Dermis blood vessel endothelial cell (primary cell): ENCODE measurements at regions not wholly inside any gene's neighbourhood (a gene's known extent, or its start where the extent isn't known, plus 50 kb on each side); places are given as distances from the start of the nearest gene placed in this dataset.

ENCODE experiments used
- DNase-seq: peaks from one replicate; pipeline ENCODE4 v3.0.0; 2010

DNA sequence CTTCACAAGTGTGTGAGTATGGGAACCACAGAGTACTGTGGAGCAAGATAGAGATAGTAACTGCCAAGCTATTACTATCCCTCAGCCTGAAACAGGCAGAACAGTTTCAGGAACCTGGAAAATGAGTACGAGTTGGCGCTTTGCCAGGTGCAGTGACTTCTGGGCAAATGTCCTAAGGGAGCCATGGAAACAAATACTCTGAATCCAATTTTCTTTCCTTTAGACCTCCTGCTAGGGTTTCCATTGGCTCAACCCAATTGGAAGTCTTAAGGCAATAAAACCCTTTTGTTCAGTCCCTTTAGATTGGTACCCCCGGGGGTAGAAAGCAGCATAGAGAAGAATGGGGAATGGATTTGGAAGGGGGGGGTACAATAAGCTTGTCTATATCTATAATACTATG lies 205.0 kb upstream of the EPHA7 start:
- DNase-seq: no peak

DNA sequence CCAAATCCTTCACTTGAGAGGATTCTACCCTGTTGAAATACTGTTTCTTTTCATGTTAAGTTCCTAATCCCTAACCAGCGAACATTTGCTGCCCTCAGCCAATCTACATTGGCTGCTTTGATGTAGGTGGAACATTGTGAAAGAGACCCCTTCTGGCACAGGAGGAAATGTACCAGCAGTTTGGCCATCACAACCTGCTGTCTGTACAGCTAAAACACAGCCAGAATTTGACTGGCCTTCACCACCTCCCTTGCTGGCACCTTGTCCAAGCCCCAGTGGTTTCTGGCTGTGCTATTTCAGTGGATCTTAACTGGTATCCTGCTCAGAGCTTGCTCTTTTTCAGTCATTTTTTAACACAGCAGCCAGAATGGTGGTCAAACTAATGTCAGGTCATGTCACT lies 202.1 kb upstream of the EPHA7 start:
- no peak for DNase-seq

DNA sequence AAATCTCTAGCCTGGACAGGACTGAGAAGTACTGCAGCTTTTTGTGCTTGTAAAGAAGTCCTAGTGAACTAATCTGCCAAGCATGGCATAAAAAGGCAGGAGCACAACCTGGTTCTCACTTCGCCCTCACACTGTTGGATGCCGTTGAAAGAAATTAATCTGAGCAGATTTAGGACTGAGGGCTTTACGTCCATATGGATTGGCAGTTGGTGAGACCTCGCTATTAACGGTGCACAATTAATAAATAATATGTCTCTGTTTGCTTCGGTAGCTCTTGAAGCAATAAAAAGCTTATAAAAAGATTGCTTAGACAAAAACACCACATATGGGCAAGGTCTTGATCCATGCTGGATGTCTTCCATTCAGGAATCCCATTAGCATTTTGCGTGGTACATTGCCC lies 185.6 kb upstream of the EPHA7 start:
- DNase-seq: no peak

GRCh38 chr6:93592417-93592816 lies 173.1 kb upstream of the EPHA7 start:
- DNase-seq: no peak

- DNase-seq: no peak
Observed at GRCh38 chr6:93586306-93586705, 166.9 kb upstream of the EPHA7 start.

DNA sequence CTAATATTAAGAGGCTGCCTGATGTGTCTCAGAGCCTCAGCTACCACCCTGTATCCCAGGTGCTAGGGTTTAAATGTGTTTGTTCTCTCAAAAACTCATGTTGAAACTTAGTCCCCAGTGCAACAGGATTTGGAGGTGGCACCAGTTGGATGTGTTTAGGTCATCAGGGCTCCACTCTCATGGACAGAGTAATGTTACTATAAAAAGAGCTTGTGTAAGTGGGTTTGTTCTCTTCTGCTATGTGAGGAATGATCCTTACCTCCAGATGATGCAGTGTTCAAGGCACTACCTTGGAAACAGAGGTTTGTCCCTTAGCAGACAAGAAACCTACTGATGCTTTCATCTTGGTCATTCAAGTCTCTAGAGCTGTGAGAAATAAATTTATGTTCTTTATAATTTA lies 164.9 kb upstream of the EPHA7 start:
- DNase-seq: no peak

- no peak for DNase-seq
Observed at GRCh38 chr6:93581371-93581770, 162.0 kb upstream of the EPHA7 start.

- no peak for DNase-seq
Observed at GRCh38 chr6:93580446-93580845, 161.1 kb upstream of the EPHA7 start.

DNA sequence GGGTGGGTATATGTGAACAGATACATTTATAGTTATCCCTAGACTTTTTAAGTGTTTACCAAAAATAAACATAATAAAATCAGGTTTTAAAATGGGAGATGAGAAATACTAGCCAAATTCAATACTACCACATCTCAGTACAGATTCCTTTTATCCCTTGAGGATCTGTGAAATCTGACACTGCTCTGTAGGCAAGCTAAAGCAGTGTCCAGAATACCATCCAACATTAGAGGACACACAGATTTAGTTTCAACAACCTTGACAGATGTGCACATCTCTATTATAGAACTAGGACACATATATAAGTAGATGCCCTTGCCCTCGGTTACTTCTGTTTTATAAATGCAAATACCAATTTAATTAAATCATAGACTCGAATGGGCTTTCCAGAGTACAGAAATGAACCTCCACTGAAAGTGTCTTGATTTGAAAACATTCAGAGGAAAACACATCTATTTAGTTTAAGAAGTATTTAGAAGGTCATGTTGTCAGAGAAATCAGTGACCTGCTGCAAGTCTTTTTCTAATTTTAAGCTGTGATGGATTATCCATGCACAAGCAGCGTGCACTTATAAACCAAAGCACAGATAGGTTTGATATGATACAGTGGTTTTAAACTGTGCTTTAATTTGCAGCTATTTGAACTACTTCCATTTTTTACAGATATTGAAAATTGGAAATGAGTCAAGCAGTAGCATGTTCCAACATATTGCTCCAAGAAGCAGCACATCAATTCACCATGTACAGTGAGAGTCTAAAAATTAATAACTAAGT lies 156.3 kb upstream of the EPHA7 start:
- DNase-seq: no peak

- no peak for DNase-seq
Observed at GRCh38 chr6:93574299-93574698, 154.9 kb upstream of the EPHA7 start.

- no peak for DNase-seq
Observed at GRCh38 chr6:93571346-93571745, 152.0 kb upstream of the EPHA7 start.

DNA sequence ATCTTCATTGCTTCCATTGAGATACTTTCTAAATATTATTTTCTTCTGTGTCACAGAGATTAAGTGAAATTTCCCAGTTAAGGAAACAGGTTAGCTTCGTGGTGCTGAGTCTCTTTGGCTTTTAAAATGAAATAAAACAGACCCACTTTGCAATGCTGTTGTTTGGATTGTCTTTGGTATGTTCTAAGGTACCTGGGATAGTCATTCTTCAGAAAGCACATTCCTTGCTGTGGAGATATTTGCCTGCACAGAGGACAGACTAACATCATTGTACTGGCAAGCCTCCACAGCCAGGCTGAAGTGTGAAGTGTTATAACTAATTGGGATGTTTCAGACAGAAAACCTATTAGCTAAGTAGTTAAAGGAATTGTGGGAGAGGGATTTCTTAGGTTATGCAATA lies 148.8 kb upstream of the EPHA7 start:
- no peak for DNase-seq

- no peak for DNase-seq
Observed at GRCh38 chr6:93567164-93567563, 147.8 kb upstream of the EPHA7 start.

GRCh38 chr6:93566285-93566684 lies 146.9 kb upstream of the EPHA7 start:
- DNase-seq: no peak

GRCh38 chr6:93562582-93562981 lies 143.2 kb upstream of the EPHA7 start:
- no peak for DNase-seq

DNA sequence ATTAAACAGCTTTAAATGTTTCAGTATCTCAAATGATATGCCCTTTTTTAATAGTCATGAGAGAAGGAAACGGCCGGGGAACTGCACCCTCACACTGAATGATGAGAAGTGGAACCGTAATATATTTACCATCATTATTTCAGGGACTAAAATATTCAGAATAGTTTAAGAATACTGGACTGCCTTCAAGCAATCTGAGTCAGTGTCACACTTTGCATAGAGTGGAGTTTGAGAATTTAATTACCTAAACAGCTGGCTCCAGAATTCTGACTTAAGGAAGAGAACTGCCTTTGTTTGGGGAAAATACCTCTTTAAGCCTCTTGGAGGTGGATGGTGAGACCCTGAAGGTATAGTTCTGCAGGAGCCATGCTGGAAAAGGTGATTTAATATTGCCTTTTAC lies 135.9 kb upstream of the EPHA7 start:
- DNase-seq: no peak

GRCh38 chr6:93554018-93554417 lies 134.7 kb upstream of the EPHA7 start:
- no peak for DNase-seq

DNA sequence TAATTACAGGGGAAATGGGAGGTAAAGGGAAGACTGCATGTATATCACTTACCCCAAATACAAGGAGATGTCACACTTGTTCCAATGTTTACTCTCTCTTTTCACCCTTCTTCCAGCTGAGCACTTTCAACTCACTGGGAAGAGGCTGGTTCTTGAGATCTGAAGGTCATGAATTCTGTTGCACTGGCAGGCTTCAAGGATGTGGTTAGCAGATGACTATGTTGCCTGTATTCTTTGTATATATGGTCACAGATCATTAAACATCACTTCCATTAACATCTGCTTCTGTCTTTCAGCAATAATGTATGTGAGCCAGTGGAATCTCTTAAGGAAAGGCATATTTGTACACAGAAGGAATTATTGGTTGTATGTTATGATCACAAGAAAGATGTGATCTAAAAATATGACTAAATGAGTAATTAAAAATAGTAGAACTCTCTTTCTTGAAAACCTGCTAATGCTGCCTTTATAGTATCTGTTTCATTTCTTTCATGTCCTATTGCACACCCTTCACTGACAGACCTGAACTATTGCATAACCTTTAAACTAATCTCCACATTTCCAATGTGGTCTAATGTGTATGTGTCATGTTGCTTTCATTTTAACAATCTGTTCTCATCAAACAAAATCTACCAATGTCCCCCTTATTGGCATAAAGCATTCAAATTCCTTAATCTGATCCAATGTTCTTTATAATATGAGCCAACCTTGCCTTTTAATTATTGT lies 131.4 kb upstream of the EPHA7 start:
- no peak for DNase-seq

- DNase-seq: no peak
Observed at GRCh38 chr6:93549868-93550267, 130.5 kb upstream of the EPHA7 start.

- DNase-seq: no peak
Observed at GRCh38 chr6:93524671-93525451, 105.5 kb upstream of the EPHA7 start.

GRCh38 chr6:93523365-93523764 lies 104.0 kb upstream of the EPHA7 start:
- DNase-seq: no peak

DNA sequence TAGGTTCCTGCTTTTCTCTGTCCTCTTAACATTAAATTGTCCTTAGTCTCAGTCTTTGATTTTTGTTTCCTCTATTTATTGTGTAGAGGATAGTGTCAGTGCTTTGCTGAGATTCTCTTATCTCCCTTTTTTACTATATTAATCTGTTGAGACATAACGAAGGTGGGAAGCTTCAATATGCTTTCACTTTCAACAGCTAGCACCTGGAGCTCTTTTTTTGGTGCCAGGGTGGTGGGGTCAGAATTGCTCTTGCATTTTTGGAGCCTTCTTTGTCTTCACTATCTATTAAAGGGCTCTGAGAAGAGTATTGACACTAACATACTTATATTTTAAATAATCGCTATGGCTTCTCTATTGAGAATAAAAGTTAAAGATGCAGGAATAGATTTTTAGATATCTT lies 97.1 kb upstream of the EPHA7 start:
- no peak for DNase-seq

GRCh38 chr6:93515736-93516135 lies 96.4 kb upstream of the EPHA7 start:
- no peak for DNase-seq

- DNase-seq: no peak
Observed at GRCh38 chr6:93498713-93499112, 79.4 kb upstream of the EPHA7 start.
